Neural cell (in vitro differentiated cells): ENCODE measurements at regions not wholly inside any gene's neighbourhood (a gene's known extent, or its start where the extent isn't known, plus 50 kb on each side); places are given as distances from the start of the nearest gene placed in this dataset.

Experiments used
- H2AFZ ChIP-seq: fragments of 200-600, 300-800 bp; sonication (generic), shearing (Covaris generic); 2 replicates; pipeline ENCODE4 v1.6.0; 2014; ENCODE audit warnings: low read depth, mild to moderate bottlenecking, antibody characterized with exemption, low read length, moderate library complexity
- H3F3A ChIP-seq: fragments of 200-600 bp; shearing (Covaris generic); 2 replicates; pipeline ENCODE4 v1.6.1; 2016; ENCODE audit warnings: mild to moderate bottlenecking, moderate library complexity, mixed read lengths, antibody characterized with exemption, low read length; ENCODE audit not compliant: insufficient read depth, poor library complexity, severe bottlenecking
- H3K27ac ChIP-seq: fragments of 200-600, 300-800 bp; sonication (generic), shearing (Covaris generic); 2 replicates; pipeline ENCODE4 v1.5.1; 2014; ENCODE audit warnings: mild to moderate bottlenecking, low read length, moderate library complexity
- H3K27me3 ChIP-seq: fragments of 300-800, 200-600 bp; sonication (generic), shearing (Covaris generic); 2 replicates; pipeline ENCODE4 v1.6.0; 2014; ENCODE audit warnings: mild to moderate bottlenecking, low read depth, low read length, moderate library complexity; ENCODE audit not compliant: insufficient read depth
- H3K36me3 ChIP-seq: fragments of 300-800, 200-600 bp; sonication (generic), shearing (Covaris generic); 2 replicates; pipeline ENCODE4 v1.5.1; 2014; ENCODE audit warnings: mild to moderate bottlenecking, antibody characterized with exemption, low read length, moderate library complexity; ENCODE audit not compliant: insufficient read depth
- H3K4me2 ChIP-seq: fragments of 300-800, 200-600 bp; sonication (generic), shearing (Covaris generic); 2 replicates; pipeline ENCODE4 v1.6.0; 2014; ENCODE audit warnings: mild to moderate bottlenecking, low read length
- H3K4me3 ChIP-seq: fragments of 300-800, 200-600 bp; sonication (generic), shearing (Covaris generic); 2 replicates; pipeline ENCODE4 v1.5.1; 2014; ENCODE audit warnings: mild to moderate bottlenecking, low read length, moderate library complexity
- H3K79me2 ChIP-seq: fragments of 200-600 bp; shearing (Covaris generic); replicated peaks from 2 replicates; pipeline ENCODE4 v1.6.0; 2014; ENCODE audit warnings: mild to moderate bottlenecking, low read length, moderate library complexity; ENCODE audit not compliant: insufficient read depth
- H3K9ac ChIP-seq: fragments of 300-800, 200-600 bp; sonication (generic), shearing (Covaris generic); 2 replicates; pipeline ENCODE4 v1.6.1; 2016; ENCODE audit warnings: mild to moderate bottlenecking, low read length, mixed read lengths
- H3K9me2 ChIP-seq: fragments of 200-600 bp; shearing (Covaris generic); 2 replicates; pipeline ENCODE4 v1.6.1; 2016; ENCODE audit warnings: mild to moderate bottlenecking, low read length, mixed read lengths; ENCODE audit not compliant: insufficient read depth
- H3K9me3 ChIP-seq: fragments of 200-600, 300-800 bp; sonication (generic), shearing (Covaris generic); 2 replicates; pipeline ENCODE4 v1.6.1; 2016; ENCODE audit warnings: mild to moderate bottlenecking, mixed run types, low read length, moderate library complexity, mixed read lengths
- H4K20me1 ChIP-seq: fragments of 200-600 bp; shearing (Covaris generic); 2 replicates; pipeline ENCODE4 v1.6.1; 2016; ENCODE audit warnings: mild to moderate bottlenecking, mixed run types; ENCODE audit not compliant: insufficient read depth
- EP300 ChIP-seq: fragments of 450-650 bp; conservative IDR thresholded peaks from 2 replicates; pipeline ENCODE4 v1.6.1; 2014; ENCODE audit warnings: antibody characterized with exemption, mild to moderate bottlenecking, moderate library complexity; ENCODE audit not compliant: poor library complexity, severe bottlenecking
- EZH2 ChIP-seq: fragments of 200-600, 300-800 bp; shearing (Covaris generic), sonication (generic); IDR thresholded peaks from 2 replicates; pipeline ENCODE4 v1.6.1; 2014; ENCODE audit warnings: antibody characterized with exemption, low read length, borderline replicate concordance, mild to moderate bottlenecking; ENCODE audit not compliant: insufficient read depth, poor library complexity, severe bottlenecking
- MXI1 ChIP-seq: fragments of 450-650 bp; conservative IDR thresholded peaks from 2 replicates; pipeline ENCODE4 v1.6.1; 2014; ENCODE audit warnings: antibody characterized with exemption, mild to moderate bottlenecking; ENCODE audit not compliant: poor library complexity, severe bottlenecking
- POLR2AphosphoS5 ChIP-seq: IDR thresholded peaks from 2 replicates; pipeline ENCODE4 v1.6.1; 2012
- SMC3 ChIP-seq: fragments of 450-650 bp; conservative IDR thresholded peaks from 2 replicates; pipeline ENCODE4 v1.6.1; 2014; ENCODE audit warnings: antibody characterized with exemption, mild to moderate bottlenecking, moderate library complexity; ENCODE audit not compliant: poor library complexity
- TAF1 ChIP-seq: IDR thresholded peaks from 2 replicates; pipeline ENCODE4 v1.6.1; 2012; ENCODE audit warnings: low read depth
- TF ChIP-seq, protein P1 (sequence below): IDR thresholded peaks from 2 replicates; pipeline ENCODE4 v1.6.1; 2012; ENCODE audit warnings: borderline replicate concordance
- TF ChIP-seq, protein P2 (sequence below): fragments of 450-650 bp; IDR thresholded peaks from 2 replicates; pipeline ENCODE4 v1.5.1; 2014; ENCODE audit warnings: antibody characterized with exemption, mild to moderate bottlenecking, moderate library complexity; ENCODE audit not compliant: poor library complexity, severe bottlenecking

GRCh38 chr13:50677258-50677657 lies 166.2 kb downstream of the DLEU7 start:
- Histone ChIP-seq H3K27me3 (no peaks in the 10 kb centered on the region), H2AFZ (no peak overlapping the region), H3F3A (no peaks in the 10 kb centered on the region), H4K20me1 (no peaks in the 10 kb centered on the region), H3K9me2 (no peaks in the 10 kb centered on the region), H3K9ac (no peak overlapping the region), H3K27ac (no peak overlapping the region), H3K79me2 (no peaks in the 10 kb centered on the region), H3K36me3 (no peaks in the 10 kb centered on the region), H3K4me2 (no peak overlapping the region), H3K4me3 (no peak overlapping the region), H3K9me3 (no peaks in the 10 kb centered on the region)
- TF ChIP-seq, protein P1, sequence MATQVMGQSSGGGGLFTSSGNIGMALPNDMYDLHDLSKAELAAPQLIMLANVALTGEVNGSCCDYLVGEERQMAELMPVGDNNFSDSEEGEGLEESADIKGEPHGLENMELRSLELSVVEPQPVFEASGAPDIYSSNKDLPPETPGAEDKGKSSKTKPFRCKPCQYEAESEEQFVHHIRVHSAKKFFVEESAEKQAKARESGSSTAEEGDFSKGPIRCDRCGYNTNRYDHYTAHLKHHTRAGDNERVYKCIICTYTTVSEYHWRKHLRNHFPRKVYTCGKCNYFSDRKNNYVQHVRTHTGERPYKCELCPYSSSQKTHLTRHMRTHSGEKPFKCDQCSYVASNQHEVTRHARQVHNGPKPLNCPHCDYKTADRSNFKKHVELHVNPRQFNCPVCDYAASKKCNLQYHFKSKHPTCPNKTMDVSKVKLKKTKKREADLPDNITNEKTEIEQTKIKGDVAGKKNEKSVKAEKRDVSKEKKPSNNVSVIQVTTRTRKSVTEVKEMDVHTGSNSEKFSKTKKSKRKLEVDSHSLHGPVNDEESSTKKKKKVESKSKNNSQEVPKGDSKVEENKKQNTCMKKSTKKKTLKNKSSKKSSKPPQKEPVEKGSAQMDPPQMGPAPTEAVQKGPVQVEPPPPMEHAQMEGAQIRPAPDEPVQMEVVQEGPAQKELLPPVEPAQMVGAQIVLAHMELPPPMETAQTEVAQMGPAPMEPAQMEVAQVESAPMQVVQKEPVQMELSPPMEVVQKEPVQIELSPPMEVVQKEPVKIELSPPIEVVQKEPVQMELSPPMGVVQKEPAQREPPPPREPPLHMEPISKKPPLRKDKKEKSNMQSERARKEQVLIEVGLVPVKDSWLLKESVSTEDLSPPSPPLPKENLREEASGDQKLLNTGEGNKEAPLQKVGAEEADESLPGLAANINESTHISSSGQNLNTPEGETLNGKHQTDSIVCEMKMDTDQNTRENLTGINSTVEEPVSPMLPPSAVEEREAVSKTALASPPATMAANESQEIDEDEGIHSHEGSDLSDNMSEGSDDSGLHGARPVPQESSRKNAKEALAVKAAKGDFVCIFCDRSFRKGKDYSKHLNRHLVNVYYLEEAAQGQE = no peak
- TF ChIP-seq EZH2 (no peak), EP300 (no peak), MXI1 (no peak), POLR2AphosphoS5 (no peak), SMC3 (no peak)

DNA sequence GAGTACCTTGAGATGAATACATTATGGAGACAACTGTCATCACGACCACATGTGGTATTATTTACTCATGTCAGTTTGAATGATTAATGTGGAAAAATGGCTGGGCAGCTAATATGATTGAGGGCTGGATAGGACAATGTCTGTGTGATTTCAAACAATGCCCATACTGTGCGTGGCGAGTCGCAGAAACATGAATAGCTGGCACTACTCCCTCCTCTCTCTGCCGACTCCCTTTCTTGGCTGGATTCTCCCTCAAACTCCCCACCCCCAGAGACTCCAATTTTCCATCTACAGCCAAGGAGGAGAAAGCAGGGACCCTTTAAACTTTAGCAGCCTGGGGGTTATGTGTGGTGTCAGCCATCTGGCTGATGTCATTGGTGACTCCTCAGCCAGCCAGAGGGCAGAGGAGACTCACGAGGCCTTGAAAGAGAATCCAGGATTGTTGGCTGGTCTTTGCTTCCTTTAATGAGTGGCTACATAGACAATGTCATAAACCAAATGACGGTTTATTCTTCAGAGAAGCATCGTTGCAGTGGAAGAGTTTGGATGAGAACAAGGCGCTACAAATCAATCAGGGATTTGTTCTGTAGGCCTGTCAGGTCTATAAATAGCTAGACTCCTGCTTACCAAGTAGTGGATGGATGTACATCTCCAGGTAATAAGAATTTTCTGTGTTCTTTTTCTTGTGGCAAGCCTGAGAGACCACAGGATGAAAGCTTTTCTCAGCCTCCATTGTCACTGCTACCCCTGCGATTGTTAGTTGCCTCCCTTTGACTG lies 165.6 kb downstream of the DLEU7 start:
- H3K27ac ChIP-seq = peak overlapping the region; percentile 12
- H3K36me3 ChIP-seq = no peaks in the 10 kb centered on the region
- H4K20me1 ChIP-seq = no peaks in the 10 kb centered on the region
- no peaks in the 10 kb centered on the region for H3K9me3 ChIP-seq
- H3K9ac ChIP-seq = no peak overlapping the region
- H3K4me2 ChIP-seq = no peak overlapping the region
- TF ChIP-seq POLR2AphosphoS5 (peak; percentile 45), MXI1 (no peak), TAF1 (no peak), SMC3 (no peak), EP300 (peak; percentile 17)
- TF ChIP-seq, protein P1 = no peak
- TF ChIP-seq, protein P2, sequence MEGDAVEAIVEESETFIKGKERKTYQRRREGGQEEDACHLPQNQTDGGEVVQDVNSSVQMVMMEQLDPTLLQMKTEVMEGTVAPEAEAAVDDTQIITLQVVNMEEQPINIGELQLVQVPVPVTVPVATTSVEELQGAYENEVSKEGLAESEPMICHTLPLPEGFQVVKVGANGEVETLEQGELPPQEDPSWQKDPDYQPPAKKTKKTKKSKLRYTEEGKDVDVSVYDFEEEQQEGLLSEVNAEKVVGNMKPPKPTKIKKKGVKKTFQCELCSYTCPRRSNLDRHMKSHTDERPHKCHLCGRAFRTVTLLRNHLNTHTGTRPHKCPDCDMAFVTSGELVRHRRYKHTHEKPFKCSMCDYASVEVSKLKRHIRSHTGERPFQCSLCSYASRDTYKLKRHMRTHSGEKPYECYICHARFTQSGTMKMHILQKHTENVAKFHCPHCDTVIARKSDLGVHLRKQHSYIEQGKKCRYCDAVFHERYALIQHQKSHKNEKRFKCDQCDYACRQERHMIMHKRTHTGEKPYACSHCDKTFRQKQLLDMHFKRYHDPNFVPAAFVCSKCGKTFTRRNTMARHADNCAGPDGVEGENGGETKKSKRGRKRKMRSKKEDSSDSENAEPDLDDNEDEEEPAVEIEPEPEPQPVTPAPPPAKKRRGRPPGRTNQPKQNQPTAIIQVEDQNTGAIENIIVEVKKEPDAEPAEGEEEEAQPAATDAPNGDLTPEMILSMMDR = no peak
- no peaks in the 10 kb centered on the region for H3K9me2 ChIP-seq
- H2AFZ ChIP-seq = no peak overlapping the region
- H3F3A ChIP-seq = no peaks in the 10 kb centered on the region
- H3K4me3 ChIP-seq = no peak overlapping the region
- no peaks in the 10 kb centered on the region for H3K27me3 ChIP-seq
- no peaks in the 10 kb centered on the region for H3K79me2 ChIP-seq
